ENCODE measurements at regions not wholly inside any gene's neighbourhood (a gene's known extent, or its start where the extent isn't known, plus 50 kb on each side); places are given as distances from the start of the nearest gene placed in this dataset.

DNA sequence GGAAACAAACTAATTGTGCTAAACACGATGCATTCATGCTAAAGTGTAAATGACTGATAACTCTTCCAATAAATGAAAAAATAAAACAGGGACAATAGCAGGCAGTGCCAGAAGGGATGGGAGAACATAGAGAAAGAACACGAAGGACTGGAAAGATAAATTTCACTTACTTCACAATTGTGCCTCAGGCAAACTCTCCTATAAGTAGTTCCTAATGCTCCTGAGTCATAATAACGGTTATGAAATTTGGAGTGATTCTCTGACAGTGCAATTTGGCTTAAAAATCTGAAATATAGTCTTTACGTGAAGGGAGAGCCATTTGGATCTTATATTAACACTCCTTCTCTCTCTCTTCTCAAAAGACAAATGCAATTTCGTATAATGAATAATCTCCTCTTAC is 2218.5 kb downstream of the MAT2B start:
- intact Hi-C loops (cut with DNase I): no loop called here
- H3K9me3 ChIP-seq: no peaks in the 10 kb centered on the region
- WGBS, 2 donors: 81 to 89% methylated on average over 5 of the region's 5 CpGs
- no peak for TF ChIP-seq POLR2A (IDR thresholded peaks at IDR 0.05)
- H3K27me3 ChIP-seq: no peaks in the 10 kb centered on the region
- no peaks in the 10 kb centered on the region for H3K36me3 ChIP-seq
- H3K27ac ChIP-seq: no peak overlapping the region
- no peak for DNase-seq
- H3K4me1 ChIP-seq: peaks cover 0 to 5% of the 10 kb centered on the region in 2 donors
- no peak overlapping the region for H3K4me3 ChIP-seq (replicated peaks in 1 of 3)

DNA sequence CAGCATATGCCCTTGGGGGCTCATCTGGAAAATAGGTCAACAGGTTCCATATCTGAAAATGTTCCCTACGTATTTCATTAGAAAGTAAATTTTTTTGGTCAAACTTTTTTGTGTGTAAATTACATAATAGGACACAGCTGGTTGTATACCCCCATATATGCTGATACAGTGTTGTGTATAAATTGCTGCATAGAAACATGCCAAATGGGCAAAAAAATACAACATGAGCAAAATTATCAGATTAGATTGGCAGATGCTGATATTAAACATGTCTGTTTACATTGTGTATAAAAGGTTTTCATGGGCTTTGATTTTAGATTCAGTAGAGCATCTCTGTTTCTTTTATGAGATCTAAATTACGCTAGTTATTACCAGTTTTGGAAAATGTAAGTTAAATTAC is 2223.0 kb downstream of the MAT2B start:
- TF ChIP-seq POLR2A (IDR thresholded peaks at IDR 0.05) (no peak), CTCF (IDR thresholded peaks at IDR 0.05) (no peak)
- no peak for DNase-seq
- no peaks in the 10 kb centered on the region for H3K4me1 ChIP-seq
- intact Hi-C loops (cut with DNase I): no loop called here
- no peaks in the 10 kb centered on the region for H3K36me3 ChIP-seq
- 93 to 94% methylated on average over 2 of the region's 2 CpGs for WGBS, 2 donors
- no peak overlapping the region for H3K27ac ChIP-seq
- no peak overlapping the region for H3K4me3 ChIP-seq (replicated peaks in 1 of 3)
- H3K9me3 ChIP-seq: no peaks in the 10 kb centered on the region
- no peaks in the 10 kb centered on the region for H3K27me3 ChIP-seq

DNA sequence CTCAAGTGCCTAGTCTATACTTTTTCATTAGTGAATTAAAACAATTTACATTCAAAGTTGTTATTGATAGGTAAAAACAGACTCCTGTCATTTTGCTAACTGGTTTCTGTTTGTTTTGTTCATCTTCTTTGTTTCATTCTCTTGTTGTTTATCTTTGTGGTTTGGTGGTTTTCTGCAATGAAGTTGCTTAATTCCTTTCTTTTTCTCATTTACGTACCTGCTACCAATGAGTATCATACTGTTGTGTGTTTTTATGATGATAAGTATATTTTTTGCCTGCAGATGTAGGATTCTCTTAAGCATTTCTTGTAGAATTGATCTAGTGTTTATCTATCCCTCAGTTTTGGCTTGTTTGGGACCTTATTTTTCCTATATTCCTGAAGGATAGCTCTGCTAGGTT is 2230.0 kb downstream of the MAT2B start:
- 32 to 84% methylated on average over 1 of the region's 1 CpG for WGBS, 2 donors
- no peak overlapping the region for H3K27ac ChIP-seq
- intact Hi-C loops (cut with DNase I): no loop called here

DNA sequence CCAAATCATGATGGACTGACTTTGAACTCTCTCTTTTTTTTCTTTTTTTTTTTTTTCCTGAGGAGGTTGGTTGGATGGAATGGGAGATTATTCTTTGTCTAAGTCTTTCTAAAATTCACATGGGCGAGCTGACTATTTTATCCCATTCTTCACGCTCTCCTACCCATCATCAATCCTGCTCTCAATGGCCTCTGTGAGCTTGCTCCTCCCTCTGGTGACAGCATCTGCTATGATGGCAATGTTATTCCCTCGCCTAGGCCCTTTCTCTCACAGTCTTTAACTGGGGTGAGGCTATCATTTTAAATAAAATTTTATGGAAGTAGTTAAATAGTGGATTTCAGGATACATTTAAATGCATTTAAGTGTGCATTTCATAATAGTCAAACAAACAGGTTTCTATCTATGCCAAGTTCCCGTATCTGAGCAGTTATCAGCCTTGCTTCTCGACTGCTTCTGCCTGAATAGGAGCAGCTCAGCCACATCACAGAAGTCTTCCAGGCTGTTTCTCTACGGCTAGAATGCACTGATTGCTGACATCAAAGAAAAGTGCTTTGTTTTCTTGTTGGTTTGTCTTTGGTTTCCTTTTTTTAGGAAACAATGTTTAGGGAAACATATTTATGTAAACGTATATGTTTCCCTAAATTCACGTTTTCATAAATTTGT is 2233.8 kb downstream of the MAT2B start:
- H3K4me3 ChIP-seq (replicated peaks in 1 of 3): no peak overlapping the region
- no peaks in the 10 kb centered on the region for H3K27me3 ChIP-seq
- H3K27ac ChIP-seq: no peak overlapping the region
- H3K9me3 ChIP-seq: no peaks in the 10 kb centered on the region
- DNase-seq: no peak
- H3K36me3 ChIP-seq: no peaks in the 10 kb centered on the region
- TF ChIP-seq CTCF (IDR thresholded peaks at IDR 0.05) (no peak), POLR2A (IDR thresholded peaks at IDR 0.05) (no peak)
- 84 to 89% methylated on average over 8 of the region's 8 CpGs for WGBS, 2 donors
- intact Hi-C loops (cut with DNase I): no loop called here
- H3K4me1 ChIP-seq: no peaks in the 10 kb centered on the region

More for the DNA sequence above, 2230.0 kb downstream of the MAT2B start:
- Histone ChIP-seq H3K36me3 (no peaks in the 10 kb centered on the region), H3K4me1 (no peaks in the 10 kb centered on the region), H3K4me3 (replicated peaks in 1 of 3) (no peak overlapping the region), H3K27me3 (no peaks in the 10 kb centered on the region), H3K9me3 (no peaks in the 10 kb centered on the region)
- TF ChIP-seq POLR2A (IDR thresholded peaks at IDR 0.05) (no peak), CTCF (IDR thresholded peaks at IDR 0.05) (no peak)
- DNase-seq: no peak

GRCh38 chr5:165757791-165758190 is 2252.4 kb downstream of the MAT2B start:
- no peak overlapping the region for H3K4me3 ChIP-seq (replicated peaks in 1 of 3)
- intact Hi-C loops (cut with DNase I): no loop called here
- no peaks in the 10 kb centered on the region for H3K27me3 ChIP-seq
- no peak overlapping the region for H3K27ac ChIP-seq
- H3K9me3 ChIP-seq: no peaks in the 10 kb centered on the region
- H3K36me3 ChIP-seq: no peaks in the 10 kb centered on the region
- no peak for TF ChIP-seq POLR2A (IDR thresholded peaks at IDR 0.05)
- TF ChIP-seq CTCF (IDR thresholded peaks at IDR 0.05): no peak
- DNase-seq: no peak
- no peaks in the 10 kb centered on the region for H3K4me1 ChIP-seq
- WGBS, 2 donors: 16 to 20% methylated on average over 4 of the region's 4 CpGs

All from thyroid gland (tissue), 4 donors.